OCI-LY1 (cell line): ENCODE measurements at regions not wholly inside any gene's neighbourhood (a gene's known extent, or its start where the extent isn't known, plus 50 kb on each side); places are given as distances from the start of the nearest gene placed in this dataset.
"Not testable (repeated sequence)": the region's sequence is repeated elsewhere in the genome, so short reads cannot be mapped to it uniquely, and the experiment has no call there.

Experiments
- H2AFZ ChIP-seq: fragments of 200-600 bp; sonication (generic), shearing (Covaris generic); 2 replicates; pipeline ENCODE4 v1.6.0; 2014; ENCODE audit warnings: antibody characterized with exemption, mild to moderate bottlenecking, low read length
- H3F3A ChIP-seq: fragments of 200-600 bp; sonication (generic), shearing (Covaris generic); 2 replicates; pipeline ENCODE4 v1.6.0; 2014; ENCODE audit warnings: mild to moderate bottlenecking, antibody characterized with exemption, low read length, moderate library complexity; ENCODE audit not compliant: insufficient read depth
- H3K27ac ChIP-seq: fragments of 200-600 bp; sonication (generic); 2 replicates; pipeline ENCODE4 v1.5.1; 2014; ENCODE audit warnings: low read length, mixed run types, mild to moderate bottlenecking, low read depth; ENCODE audit not compliant: poor library complexity, severe bottlenecking
- H3K27me3 ChIP-seq: fragments of 200-600 bp; sonication (generic); 2 replicates; pipeline ENCODE4 v1.6.0; 2014; ENCODE audit warnings: antibody characterized with exemption, mild to moderate bottlenecking, low read length, moderate library complexity; ENCODE audit not compliant: insufficient read depth
- H3K36me3 ChIP-seq: fragments of 200-600 bp; sonication (generic); 2 replicates; pipeline ENCODE4 v1.6.1; 2014; ENCODE audit warnings: mild to moderate bottlenecking, antibody characterized with exemption, low read length, moderate library complexity, mixed read lengths; ENCODE audit not compliant: insufficient read depth
- H3K4me1 ChIP-seq: fragments of 200-600 bp; sonication (generic); 2 replicates; pipeline ENCODE4 v1.5.1; 2014; ENCODE audit warnings: mild to moderate bottlenecking, low read length, moderate library complexity; ENCODE audit not compliant: insufficient read depth, severe bottlenecking
- H3K4me2 ChIP-seq: fragments of 200-600 bp; sonication (generic), shearing (Covaris generic); 2 replicates; pipeline ENCODE4 v1.6.1; 2014; ENCODE audit warnings: low read length
- H3K4me3 ChIP-seq: fragments of 200-600 bp; sonication (generic); 2 replicates; pipeline ENCODE4 v1.5.1; 2014; ENCODE audit warnings: low read length, low read depth, mild to moderate bottlenecking, mixed read lengths; ENCODE audit not compliant: poor library complexity, severe bottlenecking
- H3K79me2 ChIP-seq: fragments of 200-600 bp; shearing (Covaris generic); 2 replicates; pipeline ENCODE4 v1.6.1; 2016; ENCODE audit warnings: mixed run types, low read length, mixed read lengths; ENCODE audit not compliant: insufficient read depth
- H3K9ac ChIP-seq: fragments of 200-600 bp; sonication (generic), shearing (Covaris generic); 2 replicates; pipeline ENCODE4 v1.6.1; 2014; ENCODE audit warnings: mild to moderate bottlenecking, low read length, mixed read lengths
- H3K9me2 ChIP-seq: fragments of 200-600 bp; sonication (generic), shearing (Covaris generic); 2 replicates; pipeline ENCODE4 v1.6.1; 2014; ENCODE audit warnings: low read depth, mild to moderate bottlenecking, low read length, mixed read lengths
- H3K9me3 ChIP-seq: fragments of 200-600 bp; shearing (Covaris generic); 2 replicates; pipeline ENCODE4 v1.6.1; 2014; ENCODE audit warnings: low read length, mixed read lengths
- H4K20me1 ChIP-seq: fragments of 200-600 bp; sonication (generic), shearing (Covaris generic); 2 replicates; pipeline ENCODE4 v1.6.0; 2016; ENCODE audit warnings: mild to moderate bottlenecking, low read length; ENCODE audit not compliant: insufficient read depth
- CTCF ChIP-seq: fragments of 200-600 bp; sonication (generic), shearing (Covaris generic); IDR thresholded peaks from 2 replicates; pipeline ENCODE4 v1.5.1; 2017; ENCODE audit warnings: mild to moderate bottlenecking, antibody characterized with exemption, low read length, moderate library complexity, mixed read lengths
- EZH2 ChIP-seq: fragments of 200-600 bp; sonication (generic), shearing (Covaris generic); IDR thresholded peaks from 2 replicates; pipeline ENCODE4 v1.8.0; 2017; ENCODE audit warnings: borderline replicate concordance, mixed run types, mild to moderate bottlenecking, antibody characterized with exemption, low read length, moderate library complexity, mixed read lengths

- Histone ChIP-seq H3K4me3 (no peak overlapping the region), H3K27me3 (no peaks in the 10 kb centered on the region), H3K9ac (no peak overlapping the region), H3K4me1 (no peaks in the 10 kb centered on the region), H3F3A (no peaks in the 10 kb centered on the region), H3K36me3 (no peaks in the 10 kb centered on the region), H3K4me2 (no peak overlapping the region), H3K27ac (no peak overlapping the region), H3K79me2 (no peaks in the 10 kb centered on the region), H3K9me3 (no peaks in the 10 kb centered on the region), H3K9me2 (no peaks in the 10 kb centered on the region), H2AFZ (no peak overlapping the region), H4K20me1 (no peaks in the 10 kb centered on the region)
- TF ChIP-seq EZH2 = no peak
- TF ChIP-seq CTCF = no peak
Measured at GRCh38 chr19:31890230-31890629, 455.2 kb upstream of the ZNF507 start.

DNA sequence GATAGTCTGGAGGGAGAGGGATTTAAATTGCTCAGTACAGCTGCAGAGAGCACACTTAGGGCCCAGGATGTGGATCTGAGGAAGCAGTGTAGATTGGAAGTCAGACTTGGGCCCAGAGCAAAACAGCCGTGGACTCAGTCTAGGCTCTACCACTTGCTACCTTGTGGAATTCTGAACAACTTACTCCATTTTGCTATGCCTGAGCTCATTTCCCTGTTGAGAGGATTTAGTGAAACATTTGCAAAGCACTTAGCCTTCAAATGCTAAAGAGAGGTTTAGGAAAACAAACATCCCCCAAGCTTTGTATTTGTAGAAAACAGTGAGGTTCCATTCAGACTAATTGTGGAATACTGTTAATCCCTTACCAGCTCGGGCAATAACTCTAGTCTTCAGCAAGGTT, 453.4 kb upstream of the ZNF507 start:
- Histone ChIP-seq H3K27ac (no peak overlapping the region), H3K36me3 (no peaks in the 10 kb centered on the region), H4K20me1 (no peaks in the 10 kb centered on the region), H3K9ac (no peak overlapping the region), H2AFZ (no peak overlapping the region), H3K27me3 (no peaks in the 10 kb centered on the region), H3K4me1 (no peaks in the 10 kb centered on the region), H3K9me3 (no peaks in the 10 kb centered on the region), H3K4me2 (no peak overlapping the region), H3K79me2 (no peaks in the 10 kb centered on the region), H3F3A (no peaks in the 10 kb centered on the region), H3K9me2 (no peaks in the 10 kb centered on the region), H3K4me3 (no peak overlapping the region)
- no peak for TF ChIP-seq EZH2
- no peak for TF ChIP-seq CTCF

- H3K9me2 ChIP-seq, H2AFZ ChIP-seq, H4K20me1 ChIP-seq, H3K27me3 ChIP-seq, H3K36me3 ChIP-seq, H3F3A ChIP-seq, H3K27ac ChIP-seq, H3K79me2 ChIP-seq, H3K4me1 ChIP-seq, H3K4me3 ChIP-seq, H3K4me2 ChIP-seq, H3K9me3 ChIP-seq, H3K9ac ChIP-seq: not testable (repeated sequence)
Measured at GRCh38 chr19:31893491-31893890, 451.9 kb upstream of the ZNF507 start.

DNA sequence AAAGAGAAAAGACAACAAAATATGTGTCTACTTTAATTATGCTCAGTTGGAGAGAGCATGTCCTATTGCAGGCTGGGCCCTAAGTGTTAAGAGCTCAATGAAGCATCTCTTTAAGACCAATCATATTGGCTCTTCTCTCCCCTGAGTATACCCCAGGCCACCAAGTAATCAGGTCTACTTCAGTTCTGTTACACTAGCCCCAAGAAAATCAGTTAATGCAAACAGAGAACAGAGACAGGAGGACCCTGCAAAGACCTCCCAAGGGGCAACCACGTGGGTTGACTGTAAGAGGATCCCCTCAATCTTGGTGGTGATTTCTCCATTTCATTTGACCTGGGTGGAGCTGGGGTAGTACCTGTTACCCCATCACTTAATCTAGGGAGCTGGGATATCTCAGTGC, 451.0 kb upstream of the ZNF507 start:
- no peak overlapping the region for H3K27ac ChIP-seq
- H3K9ac ChIP-seq = no peak overlapping the region
- H3K4me1 ChIP-seq = no peaks in the 10 kb centered on the region
- no peaks in the 10 kb centered on the region for H3K36me3 ChIP-seq
- H4K20me1 ChIP-seq = no peaks in the 10 kb centered on the region
- no peak for TF ChIP-seq CTCF
- no peak for TF ChIP-seq EZH2
- H3K79me2 ChIP-seq = no peaks in the 10 kb centered on the region
- no peaks in the 10 kb centered on the region for H3K9me2 ChIP-seq
- H2AFZ ChIP-seq = no peak overlapping the region
- H3F3A ChIP-seq = no peaks in the 10 kb centered on the region
- no peaks in the 10 kb centered on the region for H3K27me3 ChIP-seq
- no peaks in the 10 kb centered on the region for H3K9me3 ChIP-seq
- no peak overlapping the region for H3K4me2 ChIP-seq
- H3K4me3 ChIP-seq = no peak overlapping the region
